ENCODE measurements at regions not wholly inside any gene's neighbourhood (a gene's known extent, or its start where the extent isn't known, plus 50 kb on each side); places are given as distances from the start of the nearest gene placed in this dataset.
A peak's percentile ranks its signal among the peaks of the same experiment; 100 is the strongest.

DNA sequence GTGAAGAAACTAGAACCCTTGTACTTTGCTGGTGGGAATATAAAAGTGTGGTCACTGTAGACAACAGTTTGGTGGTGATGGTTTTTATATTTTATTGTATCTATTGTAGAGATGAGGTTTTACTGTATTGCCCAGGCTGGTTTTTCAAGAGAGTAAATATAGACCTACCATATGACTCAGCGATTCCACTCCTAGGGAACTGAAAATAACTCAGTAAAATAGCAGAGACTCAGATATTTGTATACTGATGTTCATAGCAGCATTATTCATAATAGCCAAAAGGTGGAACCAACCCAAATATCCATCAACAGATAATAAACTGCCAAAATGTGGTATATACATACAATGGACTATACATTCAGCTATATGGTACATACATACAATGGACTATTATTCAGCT is 68.8 kb upstream of the IL12A start:
- Histone ChIP-seq H4K20me1 (ENCODE audit: insufficient read depth, low read length) (no peaks in the 10 kb centered on the region), H3K27me3 (ENCODE audit: insufficient read depth, low read length) (no peaks in the 10 kb centered on the region), H3K4me2 (ENCODE audit: insufficient read depth, low read length) (peak overlapping the region; percentile 16), H2AFZ (ENCODE audit: low read length) (no peak overlapping the region), H3K27ac (ENCODE audit: low read depth, low read length) (peak overlapping the region; percentile 51), H3K4me3 (ENCODE audit: insufficient read depth, low read length) (no peak overlapping the region), H3K4me1 (ENCODE audit: insufficient read depth, low read length) (peaks cover 11% of the 10 kb centered on the region), H3K36me3 (ENCODE audit: insufficient read depth, low read length) (no peaks in the 10 kb centered on the region), H3K79me2 (ENCODE audit: insufficient read depth, low read length) (no peaks in the 10 kb centered on the region), H3K9me3 (ENCODE audit: low read depth, low read length) (no peaks in the 10 kb centered on the region)
- DNase-seq (ENCODE audit: insufficient read length, low spot score, missing footprints) = no peak
- no peak for TF ChIP-seq CTCF (IDR thresholded peaks at IDR 0.05; ENCODE audit: extremely low read depth, low read depth, low read length)

- H3K79me2 ChIP-seq (ENCODE audit: insufficient read depth, low read length) = no peaks in the 10 kb centered on the region
- H3K27ac ChIP-seq (ENCODE audit: low read depth, low read length) = no peak overlapping the region
- no peak for DNase-seq (ENCODE audit: insufficient read length, low spot score, missing footprints)
- no peak overlapping the region for H3K4me2 ChIP-seq (ENCODE audit: insufficient read depth, low read length)
- TF ChIP-seq CTCF (IDR thresholded peaks at IDR 0.05; ENCODE audit: extremely low read depth, low read depth, low read length) = no peak
- H4K20me1 ChIP-seq (ENCODE audit: insufficient read depth, low read length) = no peaks in the 10 kb centered on the region
- H3K27me3 ChIP-seq (ENCODE audit: insufficient read depth, low read length) = no peaks in the 10 kb centered on the region
- H3K4me3 ChIP-seq (ENCODE audit: insufficient read depth, low read length) = no peak overlapping the region
- no peak overlapping the region for H2AFZ ChIP-seq (ENCODE audit: low read length)
- no peaks in the 10 kb centered on the region for H3K9me3 ChIP-seq (ENCODE audit: low read depth, low read length)
- no peaks in the 10 kb centered on the region for H3K36me3 ChIP-seq (ENCODE audit: insufficient read depth, low read length)
- peaks cover 11% of the 10 kb centered on the region for H3K4me1 ChIP-seq (ENCODE audit: insufficient read depth, low read length)
These were observed 66.3 kb upstream of the IL12A start for GRCh38 chr3:159922193-159922840.

- H3K9me3 ChIP-seq (ENCODE audit: low read depth, low read length) = no peaks in the 10 kb centered on the region
- no peak overlapping the region for H3K4me2 ChIP-seq (ENCODE audit: insufficient read depth, low read length)
- no peaks in the 10 kb centered on the region for H4K20me1 ChIP-seq (ENCODE audit: insufficient read depth, low read length)
- DNase-seq (ENCODE audit: insufficient read length, low spot score, missing footprints) = no peak
- H3K27ac ChIP-seq (ENCODE audit: low read depth, low read length) = no peak overlapping the region
- H3K36me3 ChIP-seq (ENCODE audit: insufficient read depth, low read length) = no peaks in the 10 kb centered on the region
- H3K79me2 ChIP-seq (ENCODE audit: insufficient read depth, low read length) = no peaks in the 10 kb centered on the region
- no peak overlapping the region for H3K4me3 ChIP-seq (ENCODE audit: insufficient read depth, low read length)
- H3K4me1 ChIP-seq (ENCODE audit: insufficient read depth, low read length) = peaks cover 16% of the 10 kb centered on the region
- no peak overlapping the region for H2AFZ ChIP-seq (ENCODE audit: low read length)
- no peaks in the 10 kb centered on the region for H3K27me3 ChIP-seq (ENCODE audit: insufficient read depth, low read length)
- TF ChIP-seq CTCF (IDR thresholded peaks at IDR 0.05; ENCODE audit: extremely low read depth, low read depth, low read length) = no peak
These were observed 65.7 kb upstream of the IL12A start for GRCh38 chr3:159922861-159923312.

- H3K36me3 ChIP-seq (ENCODE audit: insufficient read depth, low read length) = no peaks in the 10 kb centered on the region
- DNase-seq (ENCODE audit: insufficient read length, low spot score, missing footprints) = no peak
- no peak overlapping the region for H3K4me3 ChIP-seq (ENCODE audit: insufficient read depth, low read length)
- no peak for TF ChIP-seq CTCF (IDR thresholded peaks at IDR 0.05; ENCODE audit: extremely low read depth, low read depth, low read length)
- no peak overlapping the region for H3K4me2 ChIP-seq (ENCODE audit: insufficient read depth, low read length)
- no peaks in the 10 kb centered on the region for H3K9me3 ChIP-seq (ENCODE audit: low read depth, low read length)
- H2AFZ ChIP-seq (ENCODE audit: low read length) = no peak overlapping the region
- no peak overlapping the region for H3K27ac ChIP-seq (ENCODE audit: low read depth, low read length)
- no peaks in the 10 kb centered on the region for H3K79me2 ChIP-seq (ENCODE audit: insufficient read depth, low read length)
- no peaks in the 10 kb centered on the region for H3K27me3 ChIP-seq (ENCODE audit: insufficient read depth, low read length)
- H4K20me1 ChIP-seq (ENCODE audit: insufficient read depth, low read length) = no peaks in the 10 kb centered on the region
- H3K4me1 ChIP-seq (ENCODE audit: insufficient read depth, low read length) = peaks cover 21% of the 10 kb centered on the region
These were observed 65.3 kb upstream of the IL12A start for GRCh38 chr3:159923336-159923735.

Measured in osteoblast (primary cell).